ENCODE measurements at regions not wholly inside any gene's neighbourhood (a gene's known extent, or its start where the extent isn't known, plus 50 kb on each side); places are given as distances from the start of the nearest gene placed in this dataset.

DNA sequence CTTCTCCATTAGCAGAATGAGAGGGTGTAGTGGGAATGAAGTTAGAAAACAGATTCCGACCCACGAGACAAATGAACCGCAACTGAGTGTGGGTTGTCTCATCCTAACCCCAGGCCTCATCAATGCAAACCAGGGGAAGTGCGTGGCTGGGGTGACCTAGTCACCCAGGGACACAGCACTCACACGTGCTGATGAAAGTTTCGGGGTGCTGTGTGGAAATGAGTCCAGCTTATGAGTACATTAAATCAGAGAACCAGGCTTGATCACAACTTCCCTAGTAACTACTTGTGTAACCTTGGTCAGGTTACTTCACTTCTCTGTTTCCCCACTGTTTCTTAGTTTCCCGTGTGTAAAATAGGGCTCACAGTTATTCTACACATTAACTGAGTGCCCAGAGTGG, 95.4 kb upstream of the CDKN3 start:
- intact Hi-C loops (cut with DNase I), result no loop called here
- Histone ChIP-seq H3K4me3 (no peak overlapping the region), H3K36me3 (no peaks in the 10 kb centered on the region), H3K9me3 (no peaks in the 10 kb centered on the region), H3K27ac (no peak overlapping the region), H3K27me3 (no peaks in the 10 kb centered on the region), H3K4me1 (no peaks in the 10 kb centered on the region)
- 40% methylated on average over 5 of the region's 7 CpGs for WGBS (ENCODE audit: insufficient coverage, low coverage, low lambda C conversion rate, missing lambda C conversion rate)
- no peak for DNase-seq
- TF ChIP-seq, protein P1, sequence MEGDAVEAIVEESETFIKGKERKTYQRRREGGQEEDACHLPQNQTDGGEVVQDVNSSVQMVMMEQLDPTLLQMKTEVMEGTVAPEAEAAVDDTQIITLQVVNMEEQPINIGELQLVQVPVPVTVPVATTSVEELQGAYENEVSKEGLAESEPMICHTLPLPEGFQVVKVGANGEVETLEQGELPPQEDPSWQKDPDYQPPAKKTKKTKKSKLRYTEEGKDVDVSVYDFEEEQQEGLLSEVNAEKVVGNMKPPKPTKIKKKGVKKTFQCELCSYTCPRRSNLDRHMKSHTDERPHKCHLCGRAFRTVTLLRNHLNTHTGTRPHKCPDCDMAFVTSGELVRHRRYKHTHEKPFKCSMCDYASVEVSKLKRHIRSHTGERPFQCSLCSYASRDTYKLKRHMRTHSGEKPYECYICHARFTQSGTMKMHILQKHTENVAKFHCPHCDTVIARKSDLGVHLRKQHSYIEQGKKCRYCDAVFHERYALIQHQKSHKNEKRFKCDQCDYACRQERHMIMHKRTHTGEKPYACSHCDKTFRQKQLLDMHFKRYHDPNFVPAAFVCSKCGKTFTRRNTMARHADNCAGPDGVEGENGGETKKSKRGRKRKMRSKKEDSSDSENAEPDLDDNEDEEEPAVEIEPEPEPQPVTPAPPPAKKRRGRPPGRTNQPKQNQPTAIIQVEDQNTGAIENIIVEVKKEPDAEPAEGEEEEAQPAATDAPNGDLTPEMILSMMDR (IDR thresholded peaks at IDR 0.05), result no peak
- TF ChIP-seq POLR2A (IDR thresholded peaks at IDR 0.05), result no peak
- no peak for ATAC-seq

GRCh38 chr14:54306806-54307205, 90.0 kb upstream of the CDKN3 start:
- intact Hi-C loops (cut with DNase I), result no loop called here
- DNase-seq (no peak), ATAC-seq (no peak)
- 42% methylated on average over 4 of the region's 4 CpGs for WGBS (ENCODE audit: insufficient coverage, low coverage, low lambda C conversion rate, missing lambda C conversion rate)
- Histone ChIP-seq H3K36me3 (no peaks in the 10 kb centered on the region), H3K27me3 (no peaks in the 10 kb centered on the region), H3K4me3 (no peak overlapping the region), H3K27ac (no peak overlapping the region), H3K9me3 (no peaks in the 10 kb centered on the region), H3K4me1 (no peaks in the 10 kb centered on the region)
- TF ChIP-seq, protein P1 (IDR thresholded peaks at IDR 0.05), result no peak
- no peak for TF ChIP-seq POLR2A (IDR thresholded peaks at IDR 0.05)

GRCh38 chr14:54309615-54310014, 87.2 kb upstream of the CDKN3 start:
- intact Hi-C loops (cut with DNase I), result no loop called here
- H3K27ac ChIP-seq, result no peak overlapping the region
- H3K36me3 ChIP-seq, result no peaks in the 10 kb centered on the region
- TF ChIP-seq, protein P1 (IDR thresholded peaks at IDR 0.05), result no peak
- no peak for TF ChIP-seq POLR2A (IDR thresholded peaks at IDR 0.05)
- DNase-seq, result no peak
- no peaks in the 10 kb centered on the region for H3K9me3 ChIP-seq
- no peaks in the 10 kb centered on the region for H3K27me3 ChIP-seq
- H3K4me1 ChIP-seq, result no peaks in the 10 kb centered on the region
- no peak for ATAC-seq
- no peak overlapping the region for H3K4me3 ChIP-seq
- 61% methylated on average over 2 of the region's 5 CpGs for WGBS (ENCODE audit: insufficient coverage, low coverage, low lambda C conversion rate, missing lambda C conversion rate)

GRCh38 chr14:54310151-54310850, 86.5 kb upstream of the CDKN3 start:
- DNase-seq (no peak), ATAC-seq (no peak)
- H3K9me3 ChIP-seq, result no peaks in the 10 kb centered on the region
- no peaks in the 10 kb centered on the region for H3K36me3 ChIP-seq
- no peak overlapping the region for H3K4me3 ChIP-seq
- 77% methylated on average over 9 of the region's 10 CpGs for WGBS (ENCODE audit: insufficient coverage, low coverage, low lambda C conversion rate, missing lambda C conversion rate)
- no peaks in the 10 kb centered on the region for H3K27me3 ChIP-seq
- H3K27ac ChIP-seq, result no peak overlapping the region
- TF ChIP-seq POLR2A (IDR thresholded peaks at IDR 0.05), result no peak
- TF ChIP-seq, protein P1 (IDR thresholded peaks at IDR 0.05), result no peak
- intact Hi-C loops (cut with DNase I), result no loop called here
- H3K4me1 ChIP-seq, result no peaks in the 10 kb centered on the region

DNA sequence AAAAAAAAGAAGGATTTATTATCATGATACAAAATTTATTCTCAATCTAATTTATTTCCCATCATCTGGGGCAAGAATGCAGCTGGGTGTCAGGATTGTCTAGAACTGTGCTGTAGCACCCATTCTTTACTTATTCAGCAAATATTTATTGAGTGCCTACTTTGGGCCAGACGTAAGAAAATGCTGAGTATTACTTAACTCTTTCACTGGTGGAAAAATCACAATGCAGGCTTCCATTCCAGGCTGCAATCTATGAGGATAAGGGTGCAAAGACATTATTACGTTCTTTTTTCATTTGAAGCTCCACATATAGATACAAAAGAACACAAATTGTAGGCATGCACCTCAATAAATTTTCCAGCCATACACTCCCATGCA, 86.0 kb upstream of the CDKN3 start:
- Histone ChIP-seq H3K27ac (no peak overlapping the region), H3K4me3 (no peak overlapping the region), H3K9me3 (no peaks in the 10 kb centered on the region), H3K4me1 (no peaks in the 10 kb centered on the region), H3K36me3 (no peaks in the 10 kb centered on the region), H3K27me3 (no peaks in the 10 kb centered on the region)
- TF ChIP-seq, protein P1 (IDR thresholded peaks at IDR 0.05), result no peak
- no peak for TF ChIP-seq POLR2A (IDR thresholded peaks at IDR 0.05)
- intact Hi-C loops (cut with DNase I), result no loop called here
- no peak for DNase-seq
- no peak for ATAC-seq
- WGBS (ENCODE audit: insufficient coverage, low coverage, low lambda C conversion rate, missing lambda C conversion rate), result 43% methylated on average over 2 of the region's 2 CpGs

Data from right lobe of liver (tissue), 6 donors.